NT2/D1 (cell line): ENCODE measurements at regions not wholly inside any gene's neighbourhood (a gene's known extent, or its start where the extent isn't known, plus 50 kb on each side); places are given as distances from the start of the nearest gene placed in this dataset.

Source experiments
- DNase-seq: peaks from one replicate; pipeline ENCODE4 v3.0.0-alpha.2; 2011; ENCODE audit warnings: low read depth, low spot score
- H3K27me3 ChIP-seq: 2 replicates; pipeline ENCODE4 v1.6.0; 2011; ENCODE audit warnings: mild to moderate bottlenecking; ENCODE audit not compliant: insufficient read length, insufficient read depth
- H3K36me3 ChIP-seq: 2 replicates; pipeline ENCODE4 v1.6.1; 2011; ENCODE audit warnings: mild to moderate bottlenecking, low read length, mixed read lengths; ENCODE audit not compliant: insufficient read depth, insufficient read length
- H3K4me1 ChIP-seq: 2 replicates; pipeline ENCODE4 v1.5.1; 2011; ENCODE audit not compliant: insufficient read depth, insufficient read length
- H3K4me3 ChIP-seq: 2 replicates; pipeline ENCODE4 v1.5.1; 2011; ENCODE audit warnings: low read depth; ENCODE audit not compliant: insufficient read length
- H3K9ac ChIP-seq: 2 replicates; pipeline ENCODE4 v1.6.0; 2011; ENCODE audit warnings: low read depth; ENCODE audit not compliant: insufficient read length
- H3K9me3 ChIP-seq: 2 replicates; pipeline ENCODE4 v1.5.1; 2011; ENCODE audit warnings: mild to moderate bottlenecking, low read length; ENCODE audit not compliant: insufficient read depth
- SUZ12 ChIP-seq: IDR thresholded peaks from 2 replicates; pipeline ENCODE4 v1.6.1; 2011; ENCODE audit not compliant: insufficient read length, insufficient read depth; ENCODE audit errors: extremely low read depth
- YY1 ChIP-seq: IDR thresholded peaks from 2 replicates; pipeline ENCODE4 v1.6.1; 2011; ENCODE audit not compliant: insufficient read length, insufficient read depth
- ZNF274 ChIP-seq: IDR thresholded peaks from 2 replicates; pipeline ENCODE4 v1.6.1; 2011; ENCODE audit warnings: mild to moderate bottlenecking, low read depth, low read length

DNA sequence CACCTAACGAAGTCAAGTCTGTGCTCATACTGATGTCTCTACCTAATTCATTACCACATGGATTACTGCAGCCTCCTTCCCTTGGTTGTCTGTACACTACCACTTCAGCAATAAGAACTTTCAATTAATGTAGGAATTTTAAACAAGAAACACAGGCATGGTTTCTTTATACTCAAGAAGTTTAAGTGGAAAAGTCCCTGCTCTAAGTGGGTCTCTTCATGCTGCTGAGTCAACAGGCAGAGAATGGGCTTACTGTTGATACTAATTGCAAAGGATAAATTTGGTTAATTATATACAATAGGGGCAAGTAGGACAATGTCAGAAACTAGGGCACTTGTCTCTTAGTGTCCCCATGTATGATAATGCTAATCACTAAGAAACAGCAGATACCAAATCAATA, 392.6 kb downstream of the DSEL start:
- H3K36me3 ChIP-seq: no peaks in the 10 kb centered on the region
- H3K9ac ChIP-seq: no peak overlapping the region
- TF ChIP-seq YY1 (no peak), SUZ12 (no peak), ZNF274 (no peak)
- no peak for DNase-seq
- H3K9me3 ChIP-seq: no peaks in the 10 kb centered on the region
- no peak overlapping the region for H3K4me3 ChIP-seq
- H3K27me3 ChIP-seq: no peaks in the 10 kb centered on the region
- H3K4me1 ChIP-seq: no peaks in the 10 kb centered on the region

DNA sequence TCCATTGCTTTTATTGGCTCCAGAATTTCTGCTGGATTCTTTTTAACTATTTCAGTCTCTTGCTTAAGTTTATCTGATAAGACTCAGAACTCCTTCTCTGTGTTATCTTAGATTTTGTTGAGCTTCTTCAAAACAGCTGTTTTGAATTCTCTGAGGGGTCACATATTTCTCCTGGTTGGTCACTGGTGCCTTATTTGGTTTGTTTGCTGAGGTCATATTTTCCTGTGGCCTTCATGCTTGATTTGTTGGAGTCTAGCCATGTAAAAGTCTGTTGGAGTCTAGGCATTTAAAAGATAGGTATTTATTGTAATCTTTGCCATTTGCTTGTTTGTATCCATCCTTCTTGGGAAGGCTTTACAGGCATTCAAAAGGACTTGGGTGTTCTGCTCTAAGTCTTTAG, 398.7 kb downstream of the DSEL start:
- Histone ChIP-seq H3K9me3 (no peaks in the 10 kb centered on the region), H3K9ac (no peak overlapping the region), H3K36me3 (no peaks in the 10 kb centered on the region), H3K4me1 (no peaks in the 10 kb centered on the region), H3K4me3 (no peak overlapping the region), H3K27me3 (no peaks in the 10 kb centered on the region)
- no peak for DNase-seq
- TF ChIP-seq YY1 (no peak), SUZ12 (no peak), ZNF274 (no peak)

DNA sequence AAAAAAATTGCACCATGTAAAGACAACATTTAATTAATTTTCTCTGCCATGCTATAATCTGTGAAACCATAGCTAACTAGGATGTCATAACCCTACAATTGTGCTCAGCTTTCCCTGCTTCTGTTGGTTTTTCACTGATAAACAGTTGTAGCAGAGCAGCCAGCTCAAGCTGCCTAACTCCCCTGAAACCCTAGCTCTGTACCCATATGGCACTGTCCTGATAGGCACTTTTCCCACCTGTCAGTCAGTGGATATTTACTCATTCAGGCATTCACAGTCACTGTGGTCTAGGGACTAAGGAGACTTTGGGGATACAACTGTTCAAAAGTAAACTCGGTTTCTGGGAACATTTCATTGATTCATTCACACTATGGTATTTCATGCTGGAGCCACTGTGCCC, 407.0 kb downstream of the DSEL start:
- Histone ChIP-seq H3K4me3 (no peak overlapping the region), H3K36me3 (no peaks in the 10 kb centered on the region), H3K9me3 (no peaks in the 10 kb centered on the region), H3K27me3 (no peaks in the 10 kb centered on the region), H3K9ac (no peak overlapping the region), H3K4me1 (no peaks in the 10 kb centered on the region)
- TF ChIP-seq ZNF274: no peak
- TF ChIP-seq YY1: no peak
- TF ChIP-seq SUZ12: no peak
- no peak for DNase-seq

DNA sequence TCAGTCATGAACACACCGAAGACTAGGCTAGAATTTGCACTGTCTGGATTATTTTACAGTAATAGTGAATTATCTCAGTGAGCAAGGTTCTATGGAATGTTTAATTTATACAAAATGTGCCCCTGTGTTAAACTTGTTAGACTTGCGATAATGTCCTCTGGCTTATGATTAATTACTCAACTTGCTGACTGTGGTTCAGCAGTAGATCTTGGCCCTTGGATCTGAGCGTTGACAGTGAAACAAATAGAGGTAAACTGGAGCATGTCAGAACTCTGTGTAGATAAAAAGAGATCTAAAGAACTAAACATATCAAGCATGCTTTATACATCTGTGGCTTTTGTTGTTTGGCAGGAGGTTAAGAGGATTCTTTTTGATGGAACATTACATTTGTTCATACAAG, 407.6 kb downstream of the DSEL start:
- no peaks in the 10 kb centered on the region for H3K36me3 ChIP-seq
- no peak for DNase-seq
- H3K4me3 ChIP-seq: no peak overlapping the region
- no peaks in the 10 kb centered on the region for H3K9me3 ChIP-seq
- no peak overlapping the region for H3K9ac ChIP-seq
- TF ChIP-seq SUZ12 (no peak), YY1 (no peak), ZNF274 (no peak)
- H3K4me1 ChIP-seq: no peaks in the 10 kb centered on the region
- H3K27me3 ChIP-seq: no peaks in the 10 kb centered on the region

DNA sequence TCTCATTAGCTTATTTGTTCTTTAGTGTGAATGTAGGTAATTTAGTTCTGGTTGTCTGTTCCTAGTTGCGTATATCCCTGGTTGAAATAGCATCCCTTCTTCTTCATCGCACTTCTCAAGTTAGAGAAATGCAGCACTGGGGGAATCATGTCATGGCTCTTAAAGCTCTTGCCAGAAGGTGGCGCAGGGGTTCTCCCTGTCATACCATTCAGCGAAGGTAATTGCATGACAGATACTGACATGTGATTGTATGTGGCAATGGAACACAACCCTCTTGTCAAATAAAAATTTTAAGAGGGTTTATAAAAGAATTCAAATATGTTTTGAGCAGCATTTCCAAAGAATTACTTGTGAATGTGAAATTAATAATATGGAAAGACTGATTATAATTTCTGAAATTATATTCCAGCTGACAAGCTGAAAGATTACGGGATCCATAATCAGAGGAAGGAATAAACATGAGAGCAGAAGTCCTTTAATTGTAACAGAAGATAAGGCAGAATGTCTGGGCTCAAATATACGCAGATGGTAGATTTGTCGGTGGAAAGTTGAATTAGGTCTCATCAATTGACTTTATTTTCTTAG, 411.7 kb downstream of the DSEL start:
- peak; percentile 51 for DNase-seq
- TF ChIP-seq YY1 (no peak), SUZ12 (no peak), ZNF274 (no peak)
- no peaks in the 10 kb centered on the region for H3K4me1 ChIP-seq
- no peak overlapping the region for H3K4me3 ChIP-seq
- H3K27me3 ChIP-seq: no peaks in the 10 kb centered on the region
- H3K9me3 ChIP-seq: no peaks in the 10 kb centered on the region
- H3K9ac ChIP-seq: no peak overlapping the region
- H3K36me3 ChIP-seq: no peaks in the 10 kb centered on the region

DNA sequence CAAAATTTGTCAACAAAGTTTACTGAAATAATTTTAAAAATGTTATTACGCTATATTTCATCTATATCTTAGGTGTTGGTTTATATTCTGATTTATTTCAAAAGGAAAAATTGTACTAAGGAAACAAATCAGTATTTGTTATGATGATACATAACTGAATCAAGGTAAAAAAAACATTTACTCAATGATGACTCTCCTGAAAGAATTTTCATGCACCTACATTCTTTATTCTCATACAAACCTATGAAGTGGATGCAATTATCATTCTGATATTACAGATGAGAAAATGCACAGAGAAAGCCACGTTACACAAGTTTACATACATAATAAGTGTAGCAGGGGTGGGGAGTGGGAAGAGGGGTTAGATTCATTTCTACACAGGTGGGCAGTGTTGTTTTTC, 422.4 kb downstream of the DSEL start:
- H3K4me1 ChIP-seq: no peaks in the 10 kb centered on the region
- no peak overlapping the region for H3K9ac ChIP-seq
- DNase-seq: no peak
- no peaks in the 10 kb centered on the region for H3K9me3 ChIP-seq
- no peaks in the 10 kb centered on the region for H3K36me3 ChIP-seq
- no peaks in the 10 kb centered on the region for H3K27me3 ChIP-seq
- no peak overlapping the region for H3K4me3 ChIP-seq
- no peak for TF ChIP-seq YY1

DNA sequence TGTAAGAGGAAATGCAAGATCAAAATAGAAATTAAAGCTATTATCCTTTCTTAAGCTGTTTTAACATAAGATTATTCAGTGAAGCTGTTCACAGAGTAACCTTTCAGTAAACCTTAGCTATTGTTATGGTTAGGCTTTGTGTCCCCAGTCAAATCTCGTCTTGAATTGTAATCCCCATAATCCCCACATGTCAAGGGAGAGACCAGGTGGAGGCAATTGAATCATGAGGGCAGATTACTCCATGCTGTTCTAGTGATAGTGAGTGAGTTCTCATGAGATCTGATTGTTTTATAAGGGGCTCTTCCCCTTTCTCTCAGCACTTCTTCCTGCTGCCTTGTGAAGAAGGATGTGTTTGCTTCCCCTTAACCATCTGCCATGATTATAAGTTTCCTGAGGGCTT, 424.4 kb downstream of the DSEL start:
- TF ChIP-seq SUZ12: no peak
- TF ChIP-seq YY1: no peak
- TF ChIP-seq ZNF274: no peak
- H3K9ac ChIP-seq: no peak overlapping the region
- H3K4me3 ChIP-seq: no peak overlapping the region
- H3K4me1 ChIP-seq: no peaks in the 10 kb centered on the region
- H3K9me3 ChIP-seq: no peaks in the 10 kb centered on the region
- no peak for DNase-seq
- H3K36me3 ChIP-seq: no peaks in the 10 kb centered on the region
- H3K27me3 ChIP-seq: no peaks in the 10 kb centered on the region
